Bronchial epithelial cell (primary cell): ENCODE measurements at regions not wholly inside any gene's neighbourhood (a gene's known extent, or its start where the extent isn't known, plus 50 kb on each side); places are given as distances from the start of the nearest gene placed in this dataset.

Experiments
- DNase-seq: peaks from one replicate; pipeline ENCODE4 v3.0.0-alpha.2; 2010; ENCODE audit warnings: low read depth
- FAIRE-seq: peaks from 2 replicates; lab custom pipeline; 2011; peaks lifted over from hg19 to GRCh38; lab: Jason Lieb, UNC
- H3K27me3 ChIP-seq: 2 replicates; pipeline ENCODE4 v1.5.1; 2011; ENCODE audit warnings: low read length; ENCODE audit not compliant: control insufficient read depth, insufficient read depth
- H3K36me3 ChIP-seq: 2 replicates; pipeline ENCODE4 v1.5.1; 2011; ENCODE audit warnings: low read length; ENCODE audit not compliant: control insufficient read depth, insufficient read depth
- H3K4me3 ChIP-seq: 2 replicates; pipeline ENCODE4 v1.5.1; 2011; ENCODE audit warnings: mild to moderate bottlenecking, low read depth, low read length, control low read depth
- TF ChIP-seq, protein P1 (sequence below): IDR thresholded peaks from 2 replicates; pipeline ENCODE4 v1.5.1; 2011; ENCODE audit warnings: mild to moderate bottlenecking, moderate library complexity, low read length, control low read depth, inconsistent platforms; ENCODE audit not compliant: insufficient read depth, severe bottlenecking

GRCh38 chr1:226798427-226799411 lies 59.6 kb upstream of the ITPKB start:
- H3K36me3 ChIP-seq = no peaks in the 10 kb centered on the region
- TF ChIP-seq, protein P1, sequence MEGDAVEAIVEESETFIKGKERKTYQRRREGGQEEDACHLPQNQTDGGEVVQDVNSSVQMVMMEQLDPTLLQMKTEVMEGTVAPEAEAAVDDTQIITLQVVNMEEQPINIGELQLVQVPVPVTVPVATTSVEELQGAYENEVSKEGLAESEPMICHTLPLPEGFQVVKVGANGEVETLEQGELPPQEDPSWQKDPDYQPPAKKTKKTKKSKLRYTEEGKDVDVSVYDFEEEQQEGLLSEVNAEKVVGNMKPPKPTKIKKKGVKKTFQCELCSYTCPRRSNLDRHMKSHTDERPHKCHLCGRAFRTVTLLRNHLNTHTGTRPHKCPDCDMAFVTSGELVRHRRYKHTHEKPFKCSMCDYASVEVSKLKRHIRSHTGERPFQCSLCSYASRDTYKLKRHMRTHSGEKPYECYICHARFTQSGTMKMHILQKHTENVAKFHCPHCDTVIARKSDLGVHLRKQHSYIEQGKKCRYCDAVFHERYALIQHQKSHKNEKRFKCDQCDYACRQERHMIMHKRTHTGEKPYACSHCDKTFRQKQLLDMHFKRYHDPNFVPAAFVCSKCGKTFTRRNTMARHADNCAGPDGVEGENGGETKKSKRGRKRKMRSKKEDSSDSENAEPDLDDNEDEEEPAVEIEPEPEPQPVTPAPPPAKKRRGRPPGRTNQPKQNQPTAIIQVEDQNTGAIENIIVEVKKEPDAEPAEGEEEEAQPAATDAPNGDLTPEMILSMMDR = no peak
- no peak overlapping the region for H3K4me3 ChIP-seq
- no peak for FAIRE-seq
- H3K27me3 ChIP-seq = no peaks in the 10 kb centered on the region
- DNase-seq = no peak

DNA sequence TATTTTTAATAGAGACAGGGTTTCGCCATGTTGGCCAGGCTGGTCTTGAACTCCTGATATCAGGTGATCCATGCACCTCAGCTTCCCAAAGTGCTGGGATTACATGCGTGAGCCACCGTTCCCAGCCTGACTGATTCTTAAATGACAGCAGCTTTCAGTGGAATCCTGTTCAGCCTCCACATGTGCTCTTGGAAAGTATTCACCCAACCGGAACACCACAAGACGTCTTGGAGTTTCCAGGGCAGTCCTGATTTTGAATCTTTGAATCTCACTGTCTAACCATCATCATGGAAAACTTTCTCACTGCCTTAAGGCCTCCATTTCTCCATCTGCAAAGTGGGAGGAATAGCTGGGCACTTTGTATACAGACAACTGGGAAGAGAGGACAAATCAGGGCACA lies 58.1 kb upstream of the ITPKB start:
- no peaks in the 10 kb centered on the region for H3K27me3 ChIP-seq
- no peak for FAIRE-seq

GRCh38 chr1:226793620-226794276 lies 54.7 kb upstream of the ITPKB start:
- Histone ChIP-seq H3K27me3 (no peaks in the 10 kb centered on the region), H3K4me3 (no peak overlapping the region), H3K36me3 (no peaks in the 10 kb centered on the region)
- FAIRE-seq (no peak), DNase-seq (no peak)
- TF ChIP-seq, protein P1 = no peak

More for the DNA sequence above, 58.1 kb upstream of the ITPKB start:
- no peak for DNase-seq
- H3K36me3 ChIP-seq = no peaks in the 10 kb centered on the region
- TF ChIP-seq, protein P1 = no peak
- H3K4me3 ChIP-seq = no peak overlapping the region

DNA sequence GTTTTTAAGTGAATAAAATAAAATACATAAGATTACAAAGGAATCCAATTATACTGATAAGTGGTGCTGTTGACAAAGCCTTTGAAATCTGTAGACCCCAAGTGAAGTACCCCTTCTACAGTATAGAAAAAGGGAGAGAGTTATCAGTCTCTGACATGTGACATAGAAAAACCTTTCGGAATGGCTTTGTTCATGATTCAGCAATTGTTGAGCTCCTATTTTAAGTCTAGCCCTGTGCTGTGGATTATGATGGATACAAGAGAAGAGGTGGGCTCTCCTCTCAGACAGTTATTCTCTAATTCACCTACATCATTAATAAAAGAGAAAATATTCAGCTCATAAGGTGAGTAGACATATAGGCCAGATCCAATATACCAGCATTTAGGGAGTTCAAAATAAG lies 53.3 kb upstream of the ITPKB start:
- TF ChIP-seq, protein P1 = no peak
- no peak for DNase-seq
- Histone ChIP-seq H3K36me3 (no peaks in the 10 kb centered on the region), H3K27me3 (no peaks in the 10 kb centered on the region), H3K4me3 (no peak overlapping the region)
- FAIRE-seq = no peak

- FAIRE-seq (no peak), DNase-seq (no peak)
- TF ChIP-seq, protein P1 = no peak
- Histone ChIP-seq H3K27me3 (no peaks in the 10 kb centered on the region), H3K4me3 (no peak overlapping the region), H3K36me3 (no peaks in the 10 kb centered on the region)
These were observed 51.6 kb upstream of the ITPKB start for GRCh38 chr1:226790545-226791181.
